Prostate gland (tissue), 2 donors: ENCODE measurements at regions not wholly inside any gene's neighbourhood (a gene's known extent, or its start where the extent isn't known, plus 50 kb on each side); places are given as distances from the start of the nearest gene placed in this dataset.

Experiments used
- POLR2A ChIP-seq: fragments of 450-650 bp; IDR thresholded peaks from one replicate; pipeline ENCODE4 v1.6.1; 2016; ENCODE audit warnings: antibody characterized with exemption, mild to moderate bottlenecking
- POLR2AphosphoS5 ChIP-seq: sonication (generic); formaldehyde crosslinking; IDR thresholded peaks from one replicate; pipeline ENCODE4 v1.6.1; 2017; ENCODE audit warnings: antibody characterized with exemption
- TF ChIP-seq, protein P1 (sequence below), 4 experiments: fragments of 200-600 bp in 2 of 4; fragments of 450-650 bp in 2 of 4; sonication (generic) in 2 of 4; IDR thresholded peaks; 1 replicate in 3 of 4; 2 replicates in 1 of 4; pipeline ENCODE4 v1.5.1; 2016 to 2019; ENCODE audit warnings: antibody characterized with exemption in 4 of 4, mild to moderate bottlenecking in 2 of 4, moderate library complexity in 2 of 4

DNA sequence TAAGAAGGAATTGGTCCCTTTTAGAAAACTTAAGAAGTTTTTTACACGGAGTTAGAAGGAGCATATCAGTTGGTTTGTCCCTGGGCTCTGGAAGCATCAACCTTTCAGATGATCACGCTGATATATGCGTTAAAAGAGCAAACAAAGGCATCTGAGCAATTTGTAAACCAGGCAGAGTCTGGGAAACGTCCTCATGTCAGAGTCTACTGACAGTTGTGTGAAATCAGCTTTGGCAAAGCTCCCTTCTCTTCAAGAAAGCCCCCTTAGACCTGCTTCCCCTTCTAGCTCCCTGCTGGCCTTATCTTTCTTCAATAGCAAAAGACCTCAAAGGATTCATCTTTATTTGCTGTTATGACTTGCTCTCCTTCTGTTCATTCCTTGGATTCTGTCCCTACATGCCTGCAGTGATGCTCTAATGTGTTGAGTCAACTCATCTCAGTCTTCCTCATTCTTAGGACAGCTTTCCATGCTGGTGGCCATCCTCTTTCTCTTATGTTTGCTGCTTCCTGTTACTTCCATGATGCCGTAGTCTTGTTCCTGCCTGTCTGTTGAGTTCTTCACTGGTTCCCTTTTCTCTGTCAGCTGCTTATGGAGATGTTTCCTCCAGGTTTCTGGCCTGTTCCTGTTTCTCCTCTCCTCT, 106.5 kb upstream of the BMPER start:
- TF ChIP-seq, protein P1, sequence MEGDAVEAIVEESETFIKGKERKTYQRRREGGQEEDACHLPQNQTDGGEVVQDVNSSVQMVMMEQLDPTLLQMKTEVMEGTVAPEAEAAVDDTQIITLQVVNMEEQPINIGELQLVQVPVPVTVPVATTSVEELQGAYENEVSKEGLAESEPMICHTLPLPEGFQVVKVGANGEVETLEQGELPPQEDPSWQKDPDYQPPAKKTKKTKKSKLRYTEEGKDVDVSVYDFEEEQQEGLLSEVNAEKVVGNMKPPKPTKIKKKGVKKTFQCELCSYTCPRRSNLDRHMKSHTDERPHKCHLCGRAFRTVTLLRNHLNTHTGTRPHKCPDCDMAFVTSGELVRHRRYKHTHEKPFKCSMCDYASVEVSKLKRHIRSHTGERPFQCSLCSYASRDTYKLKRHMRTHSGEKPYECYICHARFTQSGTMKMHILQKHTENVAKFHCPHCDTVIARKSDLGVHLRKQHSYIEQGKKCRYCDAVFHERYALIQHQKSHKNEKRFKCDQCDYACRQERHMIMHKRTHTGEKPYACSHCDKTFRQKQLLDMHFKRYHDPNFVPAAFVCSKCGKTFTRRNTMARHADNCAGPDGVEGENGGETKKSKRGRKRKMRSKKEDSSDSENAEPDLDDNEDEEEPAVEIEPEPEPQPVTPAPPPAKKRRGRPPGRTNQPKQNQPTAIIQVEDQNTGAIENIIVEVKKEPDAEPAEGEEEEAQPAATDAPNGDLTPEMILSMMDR (IDR thresholded peaks at IDR 0.05): no peak
- TF ChIP-seq POLR2AphosphoS5 (no peak), POLR2A (no peak)
